GM19438 (cell line): ENCODE measurements at regions not wholly inside any gene's neighbourhood (a gene's known extent, or its start where the extent isn't known, plus 50 kb on each side); places are given as distances from the start of the nearest gene placed in this dataset.

ENCODE experiments used
- ATAC-seq: cut with Tn5 transposase; IDR thresholded peaks from one replicate; pipeline ENCODE4 v1.9.1; 2021; ENCODE audit warnings: low read depth; ENCODE audit not compliant: unreplicated experiment

DNA sequence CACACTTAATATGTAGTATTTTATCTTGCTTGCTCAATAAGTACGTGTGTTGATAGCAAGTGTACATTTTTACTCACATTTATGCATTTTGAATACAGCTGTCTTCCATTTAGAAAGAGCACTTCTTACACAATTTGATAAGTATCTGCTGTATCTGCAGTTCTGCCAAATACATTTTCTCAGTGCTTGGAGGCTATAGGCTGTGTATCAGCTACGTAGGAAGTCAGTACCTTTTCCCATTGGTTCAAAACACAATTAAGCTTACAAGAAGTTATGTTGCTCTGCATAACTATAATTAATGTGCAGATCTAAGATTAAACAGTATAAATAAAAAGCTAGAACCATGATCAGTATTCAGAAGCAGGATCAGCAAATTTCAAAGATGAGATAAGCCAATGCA lies 503.6 kb upstream of the SMIM21 start:
- no peak for ATAC-seq

DNA sequence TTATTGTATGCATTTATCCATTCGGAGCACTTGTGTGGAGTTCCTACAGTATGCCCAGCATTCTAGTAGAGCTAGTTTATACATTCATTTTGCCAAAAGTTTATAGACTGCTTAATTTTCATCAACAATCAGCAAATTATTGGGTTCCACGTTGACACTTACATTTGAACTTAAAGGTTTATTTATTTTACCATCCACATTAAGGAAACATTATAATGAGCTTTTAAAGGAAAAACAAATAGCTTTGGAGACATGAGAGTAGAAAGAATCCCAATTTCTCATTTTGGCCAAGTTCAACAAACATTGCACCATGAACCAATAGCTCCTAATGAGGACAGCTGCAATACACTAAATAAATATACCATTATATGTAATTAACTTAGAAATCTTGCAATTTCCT lies 501.2 kb upstream of the SMIM21 start:
- ATAC-seq, result no peak

DNA sequence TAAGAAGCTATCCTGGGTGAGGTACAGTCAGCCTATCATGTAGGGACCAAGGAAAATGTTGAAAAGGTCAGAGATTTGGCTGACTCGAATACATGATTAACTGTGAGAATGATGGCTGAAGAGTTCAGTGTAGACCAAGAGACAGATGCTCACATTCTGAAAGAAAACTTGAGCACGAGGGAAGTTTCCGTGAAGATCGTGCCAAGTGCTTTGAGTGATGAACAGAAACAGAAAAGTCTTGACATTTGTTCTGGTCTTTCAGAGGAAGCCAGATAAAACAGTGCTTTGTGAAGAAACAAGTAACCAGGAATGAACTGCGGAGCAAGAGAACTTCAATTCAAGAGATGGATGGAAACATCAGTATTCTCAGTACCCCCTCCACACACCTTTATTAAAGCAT lies 500.3 kb upstream of the SMIM21 start:
- no peak for ATAC-seq

DNA sequence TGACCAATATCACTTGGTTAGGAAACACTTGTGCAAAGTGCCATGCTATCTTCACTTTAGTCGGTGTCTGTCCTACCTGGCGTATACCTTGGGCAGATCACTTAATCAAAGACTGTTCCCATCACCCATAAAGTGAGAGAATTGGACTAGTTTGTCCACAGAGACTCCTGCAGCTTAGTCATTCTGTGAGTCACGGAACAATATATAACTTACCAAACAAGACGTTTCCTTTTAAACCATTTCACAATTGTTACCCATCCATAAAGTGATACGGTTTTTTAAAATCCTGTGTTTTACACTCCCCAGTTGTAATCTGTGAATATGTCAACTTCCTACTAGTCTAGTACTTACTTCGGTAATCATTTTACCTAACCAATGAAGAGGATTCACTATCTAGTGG lies 499.3 kb upstream of the SMIM21 start:
- no peak for ATAC-seq

DNA sequence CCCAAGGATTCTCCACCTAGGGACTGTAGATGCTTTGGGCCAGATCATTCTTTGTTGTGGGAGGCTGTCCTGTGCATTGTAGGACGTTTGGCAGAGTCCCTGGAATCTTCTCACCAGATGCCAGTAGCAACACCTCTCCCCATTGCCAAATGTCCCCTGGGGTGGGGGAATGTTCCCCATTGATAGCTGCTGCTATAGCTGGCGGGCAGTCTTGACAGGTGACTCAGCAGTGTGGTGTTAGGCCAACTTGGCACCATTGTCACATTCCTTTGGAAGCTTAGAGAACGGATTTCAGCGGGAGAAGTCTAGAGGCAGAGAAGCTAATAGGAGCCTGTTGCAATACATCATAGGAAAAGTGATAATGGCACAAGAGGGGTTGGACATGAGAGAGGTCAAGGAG lies 495.7 kb upstream of the SMIM21 start:
- ATAC-seq, result no peak

DNA sequence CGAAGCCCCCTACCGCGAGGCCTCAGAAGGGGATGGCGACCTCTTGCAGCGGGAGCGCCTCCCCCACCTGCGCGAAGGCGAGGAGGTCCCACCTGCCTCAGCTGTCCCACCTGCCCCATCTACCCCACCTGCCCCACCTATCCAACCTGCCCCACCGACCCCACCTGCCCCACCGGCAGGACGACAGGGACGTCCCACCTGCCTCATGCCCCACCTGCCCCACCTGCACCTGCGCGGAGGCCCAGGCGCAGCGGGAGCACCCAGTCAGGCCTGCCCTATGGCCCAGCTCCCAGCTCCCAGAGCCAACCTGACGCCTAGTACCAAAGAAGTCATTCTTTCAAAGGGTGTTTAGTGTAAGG lies 489.1 kb upstream of the SMIM21 start:
- no peak for ATAC-seq

DNA sequence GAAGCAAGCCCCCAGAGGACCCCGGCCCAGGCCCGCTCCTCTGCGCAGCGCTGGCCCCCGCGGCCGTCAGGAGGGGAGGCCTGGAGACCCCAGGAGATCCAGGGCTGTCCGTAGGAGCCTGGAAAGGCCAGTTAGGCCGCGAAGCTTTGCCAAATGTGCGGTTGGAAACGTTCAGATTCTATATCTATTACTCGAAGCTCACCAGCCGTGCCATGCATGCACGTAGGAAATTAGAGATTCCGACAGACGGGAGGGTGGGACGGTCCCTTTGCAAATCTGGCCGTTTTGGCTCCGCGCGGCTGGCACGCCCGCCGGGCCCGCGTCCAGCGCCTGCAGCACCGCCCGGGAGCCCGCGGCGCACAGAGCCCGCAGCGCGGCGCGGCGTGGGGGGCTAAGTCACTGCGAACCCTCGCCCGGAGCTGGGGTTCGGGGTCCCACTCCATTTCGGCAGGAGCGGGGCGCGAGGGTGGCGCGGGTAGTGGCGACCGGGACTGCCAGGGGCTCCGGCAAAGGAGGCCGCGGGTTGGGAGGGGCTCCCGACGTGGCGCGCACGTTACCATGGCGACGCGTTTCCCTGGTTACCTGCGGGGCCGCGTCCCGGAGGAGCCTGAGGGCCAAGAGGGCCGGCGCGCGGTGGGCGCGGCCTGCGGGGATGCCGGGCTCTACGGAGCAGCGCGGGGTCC lies 488.6 kb upstream of the SMIM21 start:
- ATAC-seq, result no peak

DNA sequence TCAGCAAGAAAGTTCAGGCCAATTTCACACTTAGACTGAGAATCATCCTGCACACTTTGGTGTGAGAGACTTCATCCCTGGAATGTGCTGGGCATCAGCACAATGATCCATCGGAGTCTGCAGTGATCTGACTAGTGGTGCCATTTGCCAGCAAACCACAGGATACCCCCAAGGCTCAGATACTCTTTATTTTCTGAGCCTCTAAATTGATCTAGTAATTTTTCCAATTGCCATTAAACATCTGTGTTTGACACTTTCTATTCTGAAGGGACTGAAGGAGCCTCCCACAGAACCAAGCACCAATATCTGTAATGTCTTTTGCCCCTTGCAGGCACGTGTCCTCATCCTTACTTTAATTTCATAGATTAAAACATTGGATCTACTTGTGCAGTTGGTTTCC lies 485.3 kb upstream of the SMIM21 start:
- ATAC-seq, result no peak

DNA sequence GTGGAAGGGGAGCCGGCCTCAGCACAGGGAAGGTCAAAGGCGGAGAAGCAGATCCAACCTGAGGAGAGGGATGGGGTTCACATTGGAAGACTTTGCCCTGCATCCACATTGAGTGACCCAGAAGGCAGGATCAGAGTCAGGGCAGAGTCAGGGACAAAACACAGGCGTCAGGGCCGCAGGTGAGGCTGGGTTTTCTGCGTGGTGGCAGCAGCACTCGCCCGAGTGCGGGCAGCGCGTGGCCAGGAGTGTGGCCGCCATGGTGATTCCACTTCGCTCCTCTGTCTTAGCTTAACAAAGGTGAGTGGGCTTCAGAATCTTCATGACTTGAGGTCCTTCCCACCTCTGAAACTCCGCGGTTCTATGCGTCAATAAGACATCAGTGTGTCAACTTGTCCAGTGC lies 476.9 kb upstream of the SMIM21 start:
- no peak for ATAC-seq

DNA sequence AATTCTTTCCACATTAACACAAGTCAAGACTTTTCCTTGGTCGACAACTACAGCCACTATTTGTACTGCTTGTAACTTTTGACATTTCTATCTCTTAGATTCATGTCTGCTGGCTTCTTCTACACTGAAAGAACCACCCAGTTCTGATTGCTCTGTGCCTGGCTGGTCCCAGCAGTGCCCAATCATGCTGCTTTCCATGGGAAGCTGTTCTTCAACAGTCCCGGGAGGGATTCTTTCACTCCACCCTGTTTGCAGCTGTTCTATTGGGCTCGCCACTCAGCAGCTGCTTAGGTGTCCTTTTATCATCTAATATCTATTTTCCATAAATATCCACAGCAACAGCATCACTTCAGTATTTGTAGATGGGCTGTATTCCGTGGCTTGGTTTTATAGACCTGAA lies 471.1 kb upstream of the SMIM21 start:
- ATAC-seq, result no peak

DNA sequence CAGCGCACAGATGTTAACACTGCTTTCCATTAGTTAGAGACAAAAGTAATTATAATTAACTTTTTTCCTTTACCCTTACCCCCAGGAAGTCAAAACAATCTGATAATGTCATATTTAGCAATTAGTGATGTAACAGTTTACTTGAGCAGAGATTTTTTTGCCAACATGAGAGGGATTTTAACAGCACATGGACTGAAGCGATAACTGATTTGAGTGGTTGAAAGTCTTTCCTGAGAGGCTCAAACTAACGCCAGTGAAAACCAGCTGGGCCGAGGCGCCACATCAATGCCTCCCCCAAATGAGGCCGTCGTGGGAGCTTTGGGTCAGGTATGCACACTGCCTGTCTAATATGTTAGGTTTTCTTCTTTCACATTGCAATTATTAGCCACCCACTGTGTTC lies 469.9 kb upstream of the SMIM21 start:
- no peak for ATAC-seq

DNA sequence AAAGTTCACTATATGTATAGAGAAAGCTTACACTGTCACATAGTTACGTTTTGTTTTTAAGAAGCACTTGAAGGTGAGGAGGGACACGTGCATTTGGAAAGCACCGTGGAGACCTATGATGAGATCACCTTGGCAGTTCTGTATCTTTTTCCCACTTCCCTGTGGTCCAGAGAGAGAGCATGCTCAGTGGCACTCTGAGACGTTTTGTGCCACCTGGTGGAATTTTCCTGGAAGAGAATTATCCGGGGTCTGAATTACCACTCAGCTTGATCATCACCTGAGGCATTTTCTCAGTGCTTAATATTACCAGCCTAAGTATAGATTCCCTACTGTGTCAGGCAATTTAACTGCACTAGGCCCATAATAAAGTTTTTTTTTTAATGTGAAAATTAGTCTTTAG lies 469.4 kb upstream of the SMIM21 start:
- no peak for ATAC-seq

DNA sequence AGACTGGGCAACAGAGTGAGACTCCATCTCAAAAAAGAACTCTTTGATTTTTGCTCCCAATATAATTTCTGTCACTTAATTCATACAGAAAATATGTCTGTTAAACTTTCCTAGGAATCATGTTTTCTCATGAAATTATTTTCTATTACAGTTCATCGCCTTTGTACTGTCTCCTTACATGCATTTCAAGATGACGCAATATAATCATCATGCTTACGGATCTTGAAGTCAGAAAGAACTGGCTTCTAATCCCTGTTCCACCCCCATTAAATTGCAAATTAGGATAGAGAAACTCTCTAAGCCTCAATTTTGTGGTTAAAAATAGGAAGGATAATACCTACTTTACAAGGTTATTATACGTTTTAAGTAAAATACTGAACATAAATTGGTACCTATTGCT lies 467.6 kb upstream of the SMIM21 start:
- no peak for ATAC-seq

DNA sequence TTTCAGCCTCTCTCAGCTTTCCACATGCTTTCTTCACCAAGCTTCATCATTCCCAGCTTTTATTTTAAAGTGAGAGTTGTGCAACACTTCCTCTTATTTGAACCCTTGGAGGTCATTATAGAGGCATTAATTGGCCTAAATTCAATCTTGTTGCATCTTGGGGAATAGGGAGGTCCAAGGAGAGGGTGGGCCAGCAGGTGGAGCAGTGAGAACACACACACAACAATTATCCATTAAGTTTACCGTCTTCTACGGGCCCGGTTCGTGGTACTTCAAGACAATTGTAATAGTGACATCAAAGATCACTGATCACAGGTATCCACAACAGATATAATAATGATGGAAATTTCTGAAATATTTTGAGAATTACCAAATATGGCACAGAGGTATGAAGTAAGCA lies 457.2 kb upstream of the SMIM21 start:
- no peak for ATAC-seq

DNA sequence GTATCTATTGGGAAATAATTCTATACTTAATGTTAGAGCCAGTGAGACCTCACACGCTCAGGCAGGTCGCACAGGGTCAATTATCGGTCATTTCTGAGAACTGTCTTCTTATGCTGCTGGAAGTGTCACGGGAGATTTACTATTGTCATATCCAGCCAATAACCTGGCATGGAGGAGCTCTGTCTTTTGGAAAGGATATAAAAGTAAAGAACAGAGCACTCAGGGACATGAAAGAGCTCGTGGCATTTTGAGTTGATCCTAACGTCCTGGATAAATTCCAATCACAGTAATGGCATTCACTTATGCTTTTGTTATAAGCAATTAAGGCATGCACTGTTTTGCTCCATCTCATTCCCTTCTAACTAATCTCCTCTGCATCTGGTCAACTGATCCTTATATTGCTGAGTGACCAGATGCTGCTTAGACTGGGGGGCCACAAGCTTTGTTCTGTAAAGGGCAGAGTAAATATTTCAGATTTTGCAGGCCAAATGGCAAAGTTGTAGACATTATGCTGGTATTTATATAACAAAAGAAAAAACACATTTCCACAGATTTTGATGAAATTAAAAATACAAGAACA lies 453.5 kb upstream of the SMIM21 start:
- ATAC-seq, result no peak

DNA sequence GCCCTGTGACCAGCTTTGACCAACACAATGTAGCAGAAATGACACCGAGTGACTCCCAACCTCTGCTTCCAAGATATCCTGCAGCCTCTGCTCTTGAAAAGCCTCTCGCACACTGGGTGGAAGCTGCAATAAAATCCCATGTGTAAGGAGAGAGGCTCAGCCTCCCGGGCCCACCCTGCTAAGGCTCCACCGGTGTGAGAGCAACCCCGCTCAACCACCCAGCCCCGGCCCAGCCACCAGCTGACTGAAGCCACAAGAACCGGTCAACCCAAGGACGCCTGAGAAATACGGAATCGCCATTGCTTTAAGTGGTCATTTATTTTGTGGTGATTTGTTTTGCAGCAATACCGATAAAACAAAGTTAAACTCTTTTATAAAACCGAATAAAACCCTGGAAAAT lies 452.8 kb upstream of the SMIM21 start:
- ATAC-seq, result no peak

DNA sequence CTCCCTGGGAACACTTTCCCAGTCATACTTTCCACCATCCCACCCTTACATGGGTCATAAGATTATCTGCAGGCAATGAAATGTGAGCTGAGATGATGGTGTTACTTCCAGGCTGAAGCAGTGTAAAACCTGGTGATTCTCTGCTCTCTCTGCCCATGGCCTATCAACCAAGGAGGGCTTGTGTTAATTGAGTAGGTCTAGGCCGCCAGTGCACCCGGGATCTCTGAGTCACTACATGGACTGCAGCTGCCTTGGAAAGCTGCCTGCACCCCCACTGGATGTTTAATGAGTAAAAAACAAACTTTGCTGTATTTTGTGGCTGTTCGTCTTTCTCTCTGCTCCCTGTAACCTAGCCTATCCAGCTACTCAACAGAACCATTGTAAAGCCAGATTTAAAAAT lies 451.7 kb upstream of the SMIM21 start:
- ATAC-seq, result no peak

DNA sequence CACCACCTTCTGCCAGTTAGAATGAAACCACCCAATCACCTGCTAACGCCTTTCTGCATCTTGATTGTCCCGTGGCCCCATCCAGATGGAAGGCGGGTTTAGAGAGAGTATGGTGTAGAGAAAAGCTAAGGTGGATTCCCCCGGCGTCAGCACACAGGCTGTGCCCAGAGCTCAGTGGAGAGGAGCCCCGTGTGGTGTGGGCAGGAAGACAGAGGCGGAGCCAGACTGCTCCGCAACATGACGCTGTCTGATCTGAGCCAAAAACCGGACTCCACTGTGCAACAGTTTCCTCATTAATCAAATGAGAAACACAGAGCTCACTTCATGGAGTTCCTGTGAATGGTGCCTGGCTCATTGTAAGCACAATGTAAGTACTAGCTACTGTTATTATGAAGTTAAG lies 448.1 kb upstream of the SMIM21 start:
- ATAC-seq, result no peak

DNA sequence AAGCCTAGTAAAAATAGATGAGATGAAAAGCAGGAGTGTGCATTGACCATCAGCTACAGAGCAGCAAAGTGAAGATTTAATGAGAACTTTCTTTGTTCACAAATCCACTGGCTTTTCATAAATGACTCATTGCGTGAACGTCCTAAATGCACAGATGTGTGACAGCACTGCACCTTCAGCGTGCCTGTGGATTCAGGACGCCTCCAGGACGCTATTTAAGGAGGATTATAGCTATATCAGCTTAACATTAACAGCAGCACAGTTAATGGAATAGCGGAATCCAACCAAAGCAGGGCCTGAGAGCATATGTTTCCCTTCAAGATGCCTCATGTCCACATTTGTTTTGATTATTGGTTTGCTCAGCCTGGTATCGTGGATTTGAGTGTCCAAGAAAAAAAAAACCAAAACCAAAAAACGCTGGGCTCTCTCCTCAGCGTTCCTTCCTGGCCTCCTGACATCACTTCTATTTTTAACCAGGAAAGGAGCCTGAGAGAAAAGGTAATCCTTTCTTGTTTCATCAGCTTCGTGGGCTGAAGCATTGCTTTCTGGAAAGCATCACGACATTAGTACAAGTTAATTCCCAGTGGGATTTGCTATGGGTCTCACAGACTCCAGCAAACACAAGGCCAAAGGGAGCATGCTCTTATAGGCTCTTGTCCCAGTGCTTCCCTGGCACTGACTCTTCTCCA lies 447.0 kb upstream of the SMIM21 start:
- no peak for ATAC-seq

DNA sequence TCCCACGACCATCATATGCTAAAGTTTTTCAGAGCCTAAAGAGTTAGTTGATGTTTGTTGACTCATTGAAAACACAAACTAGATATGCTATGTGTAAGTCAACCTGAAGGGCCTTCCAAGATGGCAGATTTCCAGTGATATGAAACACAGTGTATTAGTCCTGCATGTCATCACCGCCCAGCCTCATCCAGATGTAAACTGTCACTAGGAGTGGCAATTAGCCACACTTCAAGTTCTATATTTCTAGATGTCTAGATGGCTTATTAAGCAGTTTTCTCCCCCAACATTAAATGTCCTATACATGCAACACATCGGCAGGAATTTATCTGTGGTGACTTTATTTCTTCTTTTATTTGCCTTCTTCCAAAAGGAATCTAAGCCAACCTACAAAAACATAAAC lies 444.1 kb upstream of the SMIM21 start:
- ATAC-seq, result no peak

DNA sequence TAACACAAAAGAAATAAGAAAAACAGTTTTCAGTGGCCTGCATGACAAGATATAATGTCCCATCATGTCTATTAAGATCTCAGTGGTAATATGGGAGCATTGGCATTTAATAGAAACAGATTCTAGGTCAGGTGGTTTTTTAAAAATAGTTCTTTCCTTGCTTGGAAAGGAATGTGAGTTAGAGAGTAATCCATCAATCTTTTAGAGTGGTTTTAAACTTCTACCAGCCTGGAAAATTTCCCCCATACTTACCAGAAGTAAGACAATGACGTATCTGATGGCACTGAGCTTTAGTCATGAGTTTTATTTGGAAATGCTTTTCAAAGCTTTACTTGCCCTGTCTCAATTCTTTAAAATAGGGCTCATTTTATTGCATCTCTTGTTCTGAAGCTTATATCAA lies 441.7 kb upstream of the SMIM21 start:
- ATAC-seq, result no peak

DNA sequence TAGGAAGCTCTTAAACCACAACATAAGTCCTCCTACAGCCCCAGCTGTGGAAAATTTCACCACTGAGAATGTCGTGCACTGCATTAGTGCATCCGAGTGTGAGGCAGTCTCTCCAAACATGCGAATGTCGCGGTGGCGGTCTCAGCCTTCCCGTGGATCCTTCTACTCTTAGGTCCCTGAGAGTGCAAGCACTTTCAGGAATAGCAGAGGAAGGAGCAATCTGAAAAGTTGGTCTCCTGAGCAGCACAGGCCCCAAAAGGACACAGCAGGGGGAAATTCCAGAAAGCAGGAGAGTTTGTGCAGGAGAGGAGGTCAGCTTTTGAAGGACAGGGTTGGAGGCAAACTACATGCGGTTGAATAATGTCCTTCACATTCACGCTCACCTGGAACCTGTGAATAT lies 440.5 kb upstream of the SMIM21 start:
- ATAC-seq, result no peak
